ENCODE measurements at regions not wholly inside any gene's neighbourhood (a gene's known extent, or its start where the extent isn't known, plus 50 kb on each side); places are given as distances from the start of the nearest gene placed in this dataset.
A peak's percentile ranks its signal among the peaks of the same experiment; 100 is the strongest.

DNA sequence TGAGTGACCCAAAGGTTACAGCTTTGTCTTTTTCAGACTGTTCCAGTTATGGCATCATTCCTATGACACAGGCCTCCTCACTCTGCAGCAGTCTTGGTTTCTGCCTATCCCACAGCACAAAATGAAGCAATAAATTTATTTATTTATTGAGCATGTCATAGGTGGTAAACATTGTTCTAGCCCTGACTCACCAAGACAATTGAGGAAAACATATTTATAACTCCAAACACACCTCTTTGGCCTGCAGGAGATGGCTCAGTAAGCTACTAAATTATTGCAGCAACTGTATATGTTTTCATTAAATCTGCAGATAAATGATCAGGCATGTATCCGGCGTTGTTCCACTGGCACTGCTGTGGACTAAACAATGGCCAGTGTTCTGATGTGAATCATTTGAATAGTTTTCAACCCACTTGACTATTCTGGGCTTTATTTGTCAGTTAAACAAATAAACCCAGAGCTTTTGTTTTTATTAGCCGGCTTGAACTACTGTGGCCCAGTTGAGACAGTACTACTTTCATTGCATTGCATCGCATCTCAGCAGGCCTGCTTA lies 83.2 kb downstream of the FOXD1 start:
- no peak overlapping the region for H3K4me3 ChIP-seq (replicated peaks in 1 of 3; ENCODE audit: insufficient read depth in 1 of 3, low read depth in 1 of 3, low read length in 3 of 3)
- CTCF ChIA-PET, result interaction anchor here (0.8 to 3.4 kb wide), 8 partner anchors 12 to 149 kb away, joined by 3 to 17 read pairs (median 5); no protein-coding TSS in a partner anchor
- H3K27ac ChIP-seq (ENCODE audit: insufficient read depth, low read depth, low read length), result peak overlapping the region; percentile 40
- H4K20me1 ChIP-seq (replicated peaks; ENCODE audit: control insufficient read depth, extremely low read depth, insufficient read depth, low read length), result no peaks in the 10 kb centered on the region
- DNase-seq (ENCODE audit: low read depth, low spot score) (peak; percentile 70), FAIRE-seq (peak; percentile 79)
- H2AFZ ChIP-seq (ENCODE audit: low read depth, low read length), result no peak overlapping the region
- H3K4me2 ChIP-seq (ENCODE audit: insufficient read depth, low read length), result no peak overlapping the region
- H3K27me3 ChIP-seq (ENCODE audit: control insufficient read depth in 2 of 2, insufficient read depth in 2 of 2, low read length in 2 of 2), result peaks cover 11 to 17% of the 10 kb centered on the region in 2 experiments
- H3K9me1 ChIP-seq (replicated peaks; ENCODE audit: control insufficient read depth, extremely low read depth, insufficient read depth, low read length), result no peaks in the 10 kb centered on the region
- no peaks in the 10 kb centered on the region for H3K36me3 ChIP-seq (ENCODE audit: control insufficient read depth in 2 of 2, extremely low read depth in 1 of 2, insufficient read depth in 2 of 2, low read length in 2 of 2)
- no peaks in the 10 kb centered on the region for H3K79me2 ChIP-seq (ENCODE audit: control insufficient read depth, insufficient read depth, low read length)
- H3K9ac ChIP-seq (replicated peaks; ENCODE audit: extremely low read depth, insufficient read depth, low read length), result no peak overlapping the region
- dilution Hi-C loops (cut with MboI; ENCODE audit: extremely low pct_ligation_motif_present, low sequenced_read_pairs), result no loop called here
- H3K4me1 ChIP-seq (ENCODE audit: control insufficient read depth, extremely low read depth, insufficient read depth, low read length), result peaks cover 25% of the 10 kb centered on the region
- intact Hi-C loops (cut with micrococcal nuclease), result no loop called here
- BruUV-seq (replicated peaks), result no TSS peak
- H3K9me3 ChIP-seq (replicated peaks; ENCODE audit: control insufficient read depth, insufficient read depth, low read length), result no peaks in the 10 kb centered on the region
- TF ChIP-seq MYC (IDR thresholded peaks at IDR 0.05; ENCODE audit: low read depth, low read length) (no peak), POLR2AphosphoS5 (IDR thresholded peaks at IDR 0.05; ENCODE audit: insufficient read depth, low read depth, low read length) (no peak), GATA2 (IDR thresholded peaks at IDR 0.05; ENCODE audit: insufficient read depth, insufficient read length, low read depth, low read length) (no peak)
- TF ChIP-seq, protein P1, sequence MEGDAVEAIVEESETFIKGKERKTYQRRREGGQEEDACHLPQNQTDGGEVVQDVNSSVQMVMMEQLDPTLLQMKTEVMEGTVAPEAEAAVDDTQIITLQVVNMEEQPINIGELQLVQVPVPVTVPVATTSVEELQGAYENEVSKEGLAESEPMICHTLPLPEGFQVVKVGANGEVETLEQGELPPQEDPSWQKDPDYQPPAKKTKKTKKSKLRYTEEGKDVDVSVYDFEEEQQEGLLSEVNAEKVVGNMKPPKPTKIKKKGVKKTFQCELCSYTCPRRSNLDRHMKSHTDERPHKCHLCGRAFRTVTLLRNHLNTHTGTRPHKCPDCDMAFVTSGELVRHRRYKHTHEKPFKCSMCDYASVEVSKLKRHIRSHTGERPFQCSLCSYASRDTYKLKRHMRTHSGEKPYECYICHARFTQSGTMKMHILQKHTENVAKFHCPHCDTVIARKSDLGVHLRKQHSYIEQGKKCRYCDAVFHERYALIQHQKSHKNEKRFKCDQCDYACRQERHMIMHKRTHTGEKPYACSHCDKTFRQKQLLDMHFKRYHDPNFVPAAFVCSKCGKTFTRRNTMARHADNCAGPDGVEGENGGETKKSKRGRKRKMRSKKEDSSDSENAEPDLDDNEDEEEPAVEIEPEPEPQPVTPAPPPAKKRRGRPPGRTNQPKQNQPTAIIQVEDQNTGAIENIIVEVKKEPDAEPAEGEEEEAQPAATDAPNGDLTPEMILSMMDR (IDR thresholded peaks at IDR 0.05; ENCODE audit: extremely low read depth in 1 of 2, insufficient read depth in 1 of 2, low read depth in 1 of 2, low read length in 2 of 2), result no peak
- POLR2A ChIA-PET, result no interaction called here
